Endothelial cell of umbilical vein (primary cell): ENCODE measurements at regions not wholly inside any gene's neighbourhood (a gene's known extent, or its start where the extent isn't known, plus 50 kb on each side); places are given as distances from the start of the nearest gene placed in this dataset.

Source experiments
- EZH2 ChIP-seq: IDR thresholded peaks from 2 replicates; pipeline ENCODE4 v1.6.1; 2012; ENCODE audit warnings: borderline replicate concordance, low read depth, mild to moderate bottlenecking, moderate library complexity, low read length, inconsistent platforms; ENCODE audit not compliant: severe bottlenecking
- FOS ChIP-seq: IDR thresholded peaks from 2 replicates; pipeline ENCODE4 v1.6.1; 2011; ENCODE audit warnings: mild to moderate bottlenecking, low read length, moderate library complexity, borderline replicate concordance; ENCODE audit not compliant: insufficient read depth
- GATA2 ChIP-seq: IDR thresholded peaks from 2 replicates; pipeline ENCODE4 v1.7.0; 2011; ENCODE audit warnings: low read depth, mild to moderate bottlenecking, moderate library complexity, mixed read lengths, low read length; ENCODE audit not compliant: insufficient read length, insufficient read depth
- JUN ChIP-seq: IDR thresholded peaks from 2 replicates; pipeline ENCODE4 v1.6.1; 2011; ENCODE audit warnings: borderline replicate concordance, low read depth; ENCODE audit not compliant: insufficient read length, insufficient read depth
- MYC ChIP-seq: IDR thresholded peaks from one replicate; pipeline ENCODE4 v1.6.1; 2011; ENCODE audit warnings: mild to moderate bottlenecking, low read depth, low read length
- POLR2A ChIP-seq: IDR thresholded peaks from 2 replicates; pipeline ENCODE4 v1.6.1; 2012; ENCODE audit warnings: low read depth, mild to moderate bottlenecking, control low read depth, low read length
- POLR2AphosphoS5 ChIP-seq: IDR thresholded peaks from 2 replicates; pipeline ENCODE4 v1.6.1; 2012; ENCODE audit warnings: low read depth, mild to moderate bottlenecking, control low read depth, low read length, moderate library complexity; ENCODE audit not compliant: insufficient read depth
- TF ChIP-seq, protein P1 (sequence below), 2 donors: IDR thresholded peaks; 1 replicate in 1 of 2; 2 replicates in 1 of 2; pipeline ENCODE4 v1.5.1; 2011; ENCODE audit warnings: low read length in 2 of 2, mild to moderate bottlenecking in 2 of 2, moderate library complexity in 2 of 2, control low read depth in 1 of 2, inconsistent platforms in 1 of 2, low read depth in 1 of 2; ENCODE audit not compliant: insufficient read depth in 1 of 2; ENCODE audit errors: extremely low read depth in 1 of 2
- TF ChIP-seq, protein P2 (sequence below): IDR thresholded peaks from 2 replicates; pipeline ENCODE4 v1.6.1; 2011; ENCODE audit not compliant: insufficient read depth, insufficient read length

DNA sequence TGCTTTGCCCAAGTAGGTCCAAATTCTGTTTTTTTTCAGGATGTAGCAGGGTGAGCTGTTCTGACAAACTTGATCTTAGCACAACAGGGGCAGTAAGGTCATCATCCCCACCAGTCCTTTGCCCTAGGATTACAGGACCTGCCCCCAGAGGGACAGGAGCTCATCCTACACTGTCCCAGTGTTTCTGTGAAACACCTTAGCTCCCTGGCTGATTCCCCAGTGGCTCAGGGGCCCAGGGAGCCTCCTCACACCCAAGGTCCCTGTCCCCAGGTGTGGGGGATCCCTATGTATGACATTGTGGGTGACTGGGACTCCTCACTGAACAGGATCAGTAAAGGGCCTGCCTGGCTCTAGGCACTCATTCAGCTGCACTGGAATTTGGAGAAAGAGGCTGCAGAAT is 191.2 kb downstream of the ANKRD30B start:
- TF ChIP-seq, protein P1, sequence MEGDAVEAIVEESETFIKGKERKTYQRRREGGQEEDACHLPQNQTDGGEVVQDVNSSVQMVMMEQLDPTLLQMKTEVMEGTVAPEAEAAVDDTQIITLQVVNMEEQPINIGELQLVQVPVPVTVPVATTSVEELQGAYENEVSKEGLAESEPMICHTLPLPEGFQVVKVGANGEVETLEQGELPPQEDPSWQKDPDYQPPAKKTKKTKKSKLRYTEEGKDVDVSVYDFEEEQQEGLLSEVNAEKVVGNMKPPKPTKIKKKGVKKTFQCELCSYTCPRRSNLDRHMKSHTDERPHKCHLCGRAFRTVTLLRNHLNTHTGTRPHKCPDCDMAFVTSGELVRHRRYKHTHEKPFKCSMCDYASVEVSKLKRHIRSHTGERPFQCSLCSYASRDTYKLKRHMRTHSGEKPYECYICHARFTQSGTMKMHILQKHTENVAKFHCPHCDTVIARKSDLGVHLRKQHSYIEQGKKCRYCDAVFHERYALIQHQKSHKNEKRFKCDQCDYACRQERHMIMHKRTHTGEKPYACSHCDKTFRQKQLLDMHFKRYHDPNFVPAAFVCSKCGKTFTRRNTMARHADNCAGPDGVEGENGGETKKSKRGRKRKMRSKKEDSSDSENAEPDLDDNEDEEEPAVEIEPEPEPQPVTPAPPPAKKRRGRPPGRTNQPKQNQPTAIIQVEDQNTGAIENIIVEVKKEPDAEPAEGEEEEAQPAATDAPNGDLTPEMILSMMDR (IDR thresholded peaks at IDR 0.05; ENCODE audit: extremely low read depth in 1 of 2, insufficient read depth in 1 of 2, low read depth in 1 of 2, low read length in 2 of 2): no peak
- TF ChIP-seq, protein P2, sequence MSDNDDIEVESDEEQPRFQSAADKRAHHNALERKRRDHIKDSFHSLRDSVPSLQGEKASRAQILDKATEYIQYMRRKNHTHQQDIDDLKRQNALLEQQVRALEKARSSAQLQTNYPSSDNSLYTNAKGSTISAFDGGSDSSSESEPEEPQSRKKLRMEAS: no peak
- TF ChIP-seq EZH2: no peak
- no peak for TF ChIP-seq POLR2AphosphoS5
- no peak for TF ChIP-seq MYC
- TF ChIP-seq POLR2A: no peak
- TF ChIP-seq GATA2: no peak
- TF ChIP-seq JUN: no peak
- TF ChIP-seq FOS: no peak
